HCT116 (cell line): ENCODE measurements at regions not wholly inside any gene's neighbourhood (a gene's known extent, or its start where the extent isn't known, plus 50 kb on each side); places are given as distances from the start of the nearest gene placed in this dataset.

ENCODE experiments used
- ATAC-seq: fragments of 200-7000 bp; cut with Tn5 transposase; 2 replicates; pipeline ENCODE4 v1.9.1; 2020; ENCODE audit warnings: mild to moderate bottlenecking, moderate library complexity
- BruUV-seq: library from RNA; stranded (reverse); fragments of 400-500 nt; replicated peaks from 2 replicates; lab custom pipeline; 2021; lab: Mats Ljungman, UMichigan
- CTCF ChIA-PET: fragments of 300-600 bp; sonication (Branson Sonifier 250); formaldehyde crosslinking; loops from one replicate; lab custom pipeline; 2021; ENCODE audit warnings: antibody characterized with exemption; lab: Charles Lee
- POLR2A ChIA-PET: fragments of 300-600, 350-600 bp; sonication (Branson Sonifier 250); formaldehyde crosslinking; loops from one replicate; lab custom pipeline; 2021; ENCODE audit warnings: antibody characterized with exemption; lab: Charles Lee
- RAD21 ChIA-PET, 2 experiments: fragments of 300-600 bp; sonication (Branson Sonifier 250); formaldehyde crosslinking; loops; one replicate each; lab custom pipeline; 2023; ENCODE audit warnings: low total read pairs in 2 of 2; ENCODE audit not compliant: uncharacterized antibody in 2 of 2, unreplicated experiment in 2 of 2, low non-redundant PET in 1 of 2; lab: Charles Lee
- DNase-seq: peaks from one replicate; pipeline ENCODE4 v3.0.0-alpha.2; 2010; ENCODE audit warnings: low read depth, low spot score
- H2AFZ ChIP-seq: fragments of 200-600 bp; shearing (Covaris generic), sonication (generic); 2 replicates; pipeline ENCODE4 v1.6.1; 2017; ENCODE audit warnings: low read depth, mixed run types, mixed read lengths, antibody characterized with exemption, low read length; ENCODE audit not compliant: poor library complexity, severe bottlenecking
- H3K27ac ChIP-seq: 2 replicates; pipeline ENCODE4 v1.5.1; 2012; ENCODE audit warnings: low read depth, low read length
- H3K27me3 ChIP-seq: fragments of 200-600 bp; sonication (generic); 2 replicates; pipeline ENCODE4 v1.6.1; 2016; ENCODE audit warnings: mixed run types, low read length, mixed read lengths; ENCODE audit not compliant: insufficient read depth
- H3K36me3 ChIP-seq, 2 experiments: fragments of 200-500 bp in 1 of 2; fragments of 200-600 bp in 1 of 2; sonication (Bioruptor generic) in 1 of 2; sonication (generic) in 1 of 2; 2 replicates each; pipeline versions ENCODE4 v1.5.1 to v1.6.1; 2014 to 2016; ENCODE audit warnings: low read length in 2 of 2, inconsistent platforms in 1 of 2, mixed read lengths in 1 of 2, mixed run types in 1 of 2; ENCODE audit not compliant: insufficient read depth in 2 of 2, control insufficient read depth in 1 of 2
- H3K4me1 ChIP-seq, 2 experiments: fragments of 200-600 bp in 1 of 2; sonication (generic) in 1 of 2; 2 replicates each; pipeline versions ENCODE4 v1.5.1 to v1.6.1; 2012 to 2017; ENCODE audit warnings: low read length in 2 of 2, inconsistent platforms in 1 of 2, mild to moderate bottlenecking in 1 of 2, mixed read lengths in 1 of 2, mixed run types in 1 of 2, moderate library complexity in 1 of 2; ENCODE audit not compliant: insufficient read depth in 2 of 2, control insufficient read depth in 1 of 2
- H3K4me2 ChIP-seq: fragments of 200-600 bp; sonication (generic); 2 replicates; pipeline ENCODE4 v1.6.1; 2017; ENCODE audit warnings: mixed run types, low read length, mixed read lengths
- H3K4me3 ChIP-seq, 2 experiments: fragments of 200-600 bp in 1 of 2; sonication (generic) in 1 of 2; replicated peaks in 1 of 2; 2 replicates each; pipeline ENCODE4 v1.5.1; 2011 to 2016; ENCODE audit warnings: low read length in 2 of 2, control low read depth in 1 of 2, low read depth in 1 of 2, mild to moderate bottlenecking in 1 of 2, mixed read lengths in 1 of 2, mixed run types in 1 of 2
- H3K79me2 ChIP-seq: fragments of 200-600 bp; sonication (generic); 2 replicates; pipeline ENCODE4 v1.6.1; 2017; ENCODE audit warnings: mild to moderate bottlenecking, mixed run types, low read length, moderate library complexity, mixed read lengths; ENCODE audit not compliant: insufficient read depth
- H3K9ac ChIP-seq: fragments of 200-600 bp; sonication (generic); 2 replicates; pipeline ENCODE4 v1.6.1; 2016; ENCODE audit warnings: low read length, mixed read lengths
- H3K9me2 ChIP-seq: fragments of 200-600 bp; sonication (generic), shearing (Covaris generic); 2 replicates; pipeline ENCODE4 v1.6.1; 2017; ENCODE audit warnings: mixed run types, mild to moderate bottlenecking, moderate library complexity; ENCODE audit not compliant: insufficient read depth
- H3K9me3 ChIP-seq, 2 experiments: fragments of 200-500 bp in 1 of 2; fragments of 200-600 bp in 1 of 2; sonication (Bioruptor generic) in 1 of 2; sonication (generic) in 1 of 2; 2 replicates each; pipeline ENCODE4 v1.6.1; 2014 to 2017; ENCODE audit warnings: low read length in 2 of 2, mixed read lengths in 2 of 2, inconsistent platforms in 1 of 2, low read depth in 1 of 2, mild to moderate bottlenecking in 1 of 2, mixed run types in 1 of 2, moderate library complexity in 1 of 2; ENCODE audit not compliant: control insufficient read depth in 1 of 2, insufficient read depth in 1 of 2
- H4K20me1 ChIP-seq: fragments of 200-600 bp; sonication (generic), shearing (Covaris generic); 2 replicates; pipeline ENCODE4 v1.6.1; 2017; ENCODE audit warnings: mixed run types, mild to moderate bottlenecking, moderate library complexity; ENCODE audit not compliant: insufficient read depth
- CEBPB ChIP-seq: IDR thresholded peaks from 2 replicates; pipeline ENCODE4 v1.6.1; 2012; ENCODE audit warnings: low read depth
- ELF1 ChIP-seq: IDR thresholded peaks from 2 replicates; pipeline ENCODE4 v1.6.1; 2012; ENCODE audit warnings: low read depth, borderline replicate concordance
- EZH2 ChIP-seq: fragments of 200-600 bp; sonication (generic); IDR thresholded peaks from 2 replicates; pipeline ENCODE4 v1.6.1; 2017; ENCODE audit warnings: antibody characterized with exemption, mixed run types
- JUND ChIP-seq: IDR thresholded peaks from 2 replicates; pipeline ENCODE4 v1.6.1; 2012
- POLR2A ChIP-seq: IDR thresholded peaks from 2 replicates; pipeline ENCODE4 v1.7.0; 2011; ENCODE audit warnings: borderline replicate concordance; ENCODE audit not compliant: insufficient read depth, insufficient read length; ENCODE audit errors: extremely low read depth
- POLR2AphosphoS5 ChIP-seq: IDR thresholded peaks from 2 replicates; pipeline ENCODE4 v1.6.1; 2011; ENCODE audit warnings: mild to moderate bottlenecking, low read depth, low read length, moderate library complexity
- TCF7L2 ChIP-seq: IDR thresholded peaks from 2 replicates; pipeline ENCODE4 v1.7.0; 2011; ENCODE audit warnings: borderline replicate concordance, inconsistent platforms; ENCODE audit not compliant: insufficient read depth, insufficient read length; ENCODE audit errors: extremely low read depth
- YY1 ChIP-seq: IDR thresholded peaks from 2 replicates; pipeline ENCODE4 v1.6.1; 2011; ENCODE audit warnings: low read length, low read depth, moderate library complexity, mild to moderate bottlenecking; ENCODE audit not compliant: insufficient replicate concordance; ENCODE audit errors: extremely low read depth
- intact Hi-C: fragments of 100-400 bp; cut with micrococcal nuclease; formaldehyde crosslinking; loops from 2 replicates; pipeline ENCODE4 v1.10.0; 2022
- TF ChIP-seq, protein P1 (sequence below), 3 experiments: fragments of 200-600 bp in 1 of 3; sonication (generic) in 1 of 3; IDR thresholded peaks in 2 of 3; conservative IDR thresholded peaks in 1 of 3; 2 replicates each; pipeline ENCODE4 v1.5.1; 2012 to 2017; ENCODE audit warnings: low read depth in 2 of 3, low read length in 2 of 3, antibody characterized with exemption in 1 of 3, borderline replicate concordance in 1 of 3, control low read depth in 1 of 3, mild to moderate bottlenecking in 1 of 3, mixed read lengths in 1 of 3, mixed run types in 1 of 3, moderate library complexity in 1 of 3; ENCODE audit not compliant: insufficient read depth in 1 of 3
- TF ChIP-seq, protein P2 (sequence below): IDR thresholded peaks from 2 replicates; pipeline ENCODE4 v1.6.1; 2012

DNA sequence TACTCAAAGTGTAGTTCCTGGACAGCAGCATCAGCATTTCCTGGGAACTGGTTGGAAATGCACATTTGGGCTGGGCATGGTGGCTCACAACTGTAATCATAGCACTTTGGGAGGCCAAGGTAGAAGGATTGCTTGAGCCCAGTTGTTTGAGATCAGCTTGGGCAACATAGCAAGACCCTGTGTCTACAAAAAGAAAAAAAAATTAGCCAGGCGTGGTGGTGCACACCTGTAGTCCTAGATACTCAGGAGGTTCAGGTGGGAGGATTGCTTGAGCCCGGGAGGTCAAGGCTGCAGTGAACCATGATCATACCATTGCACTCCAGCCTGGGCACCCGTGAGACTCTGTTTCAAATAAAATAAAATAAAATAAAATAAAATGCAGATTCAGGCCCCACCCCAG, 156.2 kb downstream of the CDC5L start:
- DNase-seq = no peak
- no peak for ATAC-seq
- ChIA-PET POLR2A (no interaction called here), RAD21 (no interaction called here), CTCF (no interaction called here)
- no peak overlapping the region for H2AFZ ChIP-seq
- H3K9me3 ChIP-seq = no peaks in the 10 kb centered on the region
- no peaks in the 10 kb centered on the region for H3K4me1 ChIP-seq
- no peaks in the 10 kb centered on the region for H3K36me3 ChIP-seq
- no peaks in the 10 kb centered on the region for H3K79me2 ChIP-seq
- no peak overlapping the region for H3K27ac ChIP-seq
- no peaks in the 10 kb centered on the region for H3K27me3 ChIP-seq
- H4K20me1 ChIP-seq = no peaks in the 10 kb centered on the region
- TF ChIP-seq EZH2 (no peak), ELF1 (no peak), POLR2A (no peak), TCF7L2 (no peak), CEBPB (no peak), YY1 (no peak), POLR2AphosphoS5 (no peak), JUND (no peak)
- TF ChIP-seq, protein P1, sequence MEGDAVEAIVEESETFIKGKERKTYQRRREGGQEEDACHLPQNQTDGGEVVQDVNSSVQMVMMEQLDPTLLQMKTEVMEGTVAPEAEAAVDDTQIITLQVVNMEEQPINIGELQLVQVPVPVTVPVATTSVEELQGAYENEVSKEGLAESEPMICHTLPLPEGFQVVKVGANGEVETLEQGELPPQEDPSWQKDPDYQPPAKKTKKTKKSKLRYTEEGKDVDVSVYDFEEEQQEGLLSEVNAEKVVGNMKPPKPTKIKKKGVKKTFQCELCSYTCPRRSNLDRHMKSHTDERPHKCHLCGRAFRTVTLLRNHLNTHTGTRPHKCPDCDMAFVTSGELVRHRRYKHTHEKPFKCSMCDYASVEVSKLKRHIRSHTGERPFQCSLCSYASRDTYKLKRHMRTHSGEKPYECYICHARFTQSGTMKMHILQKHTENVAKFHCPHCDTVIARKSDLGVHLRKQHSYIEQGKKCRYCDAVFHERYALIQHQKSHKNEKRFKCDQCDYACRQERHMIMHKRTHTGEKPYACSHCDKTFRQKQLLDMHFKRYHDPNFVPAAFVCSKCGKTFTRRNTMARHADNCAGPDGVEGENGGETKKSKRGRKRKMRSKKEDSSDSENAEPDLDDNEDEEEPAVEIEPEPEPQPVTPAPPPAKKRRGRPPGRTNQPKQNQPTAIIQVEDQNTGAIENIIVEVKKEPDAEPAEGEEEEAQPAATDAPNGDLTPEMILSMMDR (IDR thresholded peaks at IDR 0.05 in 2 of 3, conservative IDR thresholded peaks at IDR 0.05 in 1 of 3; ENCODE audit: borderline replicate concordance in 1 of 3, insufficient read depth in 1 of 3, low read depth in 2 of 3, low read length in 2 of 3) = no peak
- TF ChIP-seq, protein P2, sequence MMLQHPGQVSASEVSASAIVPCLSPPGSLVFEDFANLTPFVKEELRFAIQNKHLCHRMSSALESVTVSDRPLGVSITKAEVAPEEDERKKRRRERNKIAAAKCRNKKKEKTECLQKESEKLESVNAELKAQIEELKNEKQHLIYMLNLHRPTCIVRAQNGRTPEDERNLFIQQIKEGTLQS = no peak
- TF ChIP-seq, all 23 proteins: peak for 0
- Histone ChIP-seq H3K4me2 (no peak overlapping the region), H3K9ac (no peak overlapping the region), H3K4me3 (no peak overlapping the region), H3K9me2 (no peaks in the 10 kb centered on the region)
- intact Hi-C loops = no loop called here
- BruUV-seq = no TSS peak
